B cell (primary cell): ENCODE measurements at regions not wholly inside any gene's neighbourhood (a gene's known extent, or its start where the extent isn't known, plus 50 kb on each side); places are given as distances from the start of the nearest gene placed in this dataset.

Experiments used
- ATAC-seq: fragments of 200-7000 bp; cut with Tn5 transposase; one replicate; pipeline ENCODE4 v1.10.0; 2021; ENCODE audit warnings: low read depth, mild to moderate bottlenecking, moderate number of reproducible peaks, moderate library complexity
- CTCF ChIA-PET: fragments of 350-600 bp; sonication (Branson Sonifier 250); formaldehyde crosslinking; loops from one replicate; lab custom pipeline; 2021; ENCODE audit warnings: antibody characterized with exemption, inconsistent platforms; lab: Charles Lee
- POLR2A ChIA-PET: fragments of 350-600 bp; sonication (Branson Sonifier 250); formaldehyde crosslinking; loops from one replicate; lab custom pipeline; 2021; ENCODE audit warnings: antibody characterized with exemption; lab: Charles Lee
- DNase-seq: peaks from one replicate; pipeline ENCODE4 v3.0.0; 2013
- H2AFZ ChIP-seq: 2 replicates; pipeline ENCODE4 v1.6.1; 2012; ENCODE audit warnings: mild to moderate bottlenecking, low read depth, low read length; ENCODE audit not compliant: insufficient read depth, poor library complexity, severe bottlenecking
- H3K27ac ChIP-seq, 2 donors: 1 replicate in 1 of 2; 2 replicates in 1 of 2; pipeline ENCODE4 v1.5.1; 2012 to 2013; ENCODE audit warnings: low read length in 2 of 2, mild to moderate bottlenecking in 2 of 2, moderate library complexity in 1 of 2
- H3K27me3 ChIP-seq, 4 experiments: fragments of 200-600 bp in 1 of 4; sonication (generic) in 1 of 4; replicated peaks in 1 of 4; 1 replicate in 2 of 4; 2 replicates in 2 of 4; pipeline versions ENCODE4 v1.6.1 to v1.7.0; 2013 to 2016; ENCODE audit warnings: low read length in 3 of 4, mild to moderate bottlenecking in 2 of 4, mixed read lengths in 1 of 4, moderate library complexity in 1 of 4; ENCODE audit not compliant: insufficient read depth in 4 of 4, control insufficient read depth in 3 of 4; ENCODE audit errors: control extremely low read depth in 1 of 4
- H3K36me3 ChIP-seq, 2 experiments: replicated peaks in 1 of 2; 1 replicate in 1 of 2; 2 replicates in 1 of 2; pipeline versions ENCODE4 v1.6.1 to v1.7.1; 2013; ENCODE audit warnings: low read length in 1 of 2; ENCODE audit not compliant: insufficient read depth in 2 of 2, control insufficient read depth in 1 of 2; ENCODE audit errors: control extremely low read depth in 1 of 2, extremely low read depth in 1 of 2
- H3K4me1 ChIP-seq, 2 donors: fragments of 200-600 bp in 1 of 2; sonication (generic) in 1 of 2; 1 replicate in 1 of 2; 2 replicates in 1 of 2; pipeline versions ENCODE4 v1.5.1 to v1.6.1; 2013 to 2017; ENCODE audit warnings: low read length in 2 of 2; ENCODE audit not compliant: control insufficient read depth in 2 of 2, insufficient read depth in 2 of 2
- H3K4me2 ChIP-seq: replicated peaks from 2 replicates; pipeline ENCODE3; 2012; ENCODE audit warnings: mild to moderate bottlenecking, low read depth, low read length; ENCODE audit not compliant: poor library complexity, severe bottlenecking
- H3K4me3 ChIP-seq, 5 experiments: fragments of 200-600 bp in 1 of 5; sonication (generic) in 1 of 5; 1 replicate in 3 of 5; 2 replicates in 2 of 5; pipeline versions ENCODE4 v1.5.1 to v1.7.0; 2011 to 2016; ENCODE audit warnings: low read length in 4 of 5, mild to moderate bottlenecking in 4 of 5, low read depth in 2 of 5, control low read depth in 1 of 5, moderate library complexity in 1 of 5; ENCODE audit not compliant: insufficient read depth in 1 of 5; ENCODE audit errors: control extremely low read depth in 1 of 5, extremely low read depth in 1 of 5
- H3K79me2 ChIP-seq: fragments of 200-600 bp; sonication (generic); one replicate; pipeline ENCODE4 v1.6.0; 2016; ENCODE audit warnings: low read length; ENCODE audit not compliant: control insufficient read depth, insufficient read depth
- H3K9ac ChIP-seq: fragments of 200-600 bp; sonication (generic); 2 replicates; pipeline ENCODE4 v1.6.1; 2017; ENCODE audit warnings: mild to moderate bottlenecking, low read length, moderate library complexity
- H3K9me3 ChIP-seq, 3 donors: one replicate each; pipeline versions ENCODE4 v1.6.1 to v1.7.1; 2013; ENCODE audit warnings: low read length in 2 of 3; ENCODE audit not compliant: control insufficient read depth in 2 of 3, insufficient read depth in 1 of 3; ENCODE audit errors: control extremely low read depth in 1 of 3
- H4K20me1 ChIP-seq: 2 replicates; pipeline ENCODE4 v1.6.0; 2012; ENCODE audit warnings: mild to moderate bottlenecking, low read length; ENCODE audit not compliant: insufficient read depth, control insufficient read depth, poor library complexity, severe bottlenecking
- H3K27ac Mint-ChIP-seq: one replicate; pipeline ENCODE4 v1.8.0; 2021; ENCODE audit warnings: mixed read lengths
- H3K27me3 Mint-ChIP-seq: one replicate; pipeline ENCODE4 v1.8.0; 2021; ENCODE audit warnings: mixed read lengths
- H3K4me1 Mint-ChIP-seq: one replicate; pipeline ENCODE4 v1.8.0; 2021; ENCODE audit warnings: mixed read lengths
- H3K4me3 Mint-ChIP-seq: one replicate; pipeline ENCODE4 v1.8.0; 2021; ENCODE audit warnings: mixed read lengths
- H3K9me3 Mint-ChIP-seq: one replicate; pipeline ENCODE4 v1.8.0; 2022; ENCODE audit warnings: mixed read lengths; ENCODE audit not compliant: insufficient read depth
- CTCF ChIP-seq: fragments of 200-600 bp; IDR thresholded peaks from one replicate; pipeline ENCODE4 v1.8.0; 2022; ENCODE audit warnings: antibody characterized with exemption, mild to moderate bottlenecking
- EZH2 ChIP-seq: IDR thresholded peaks from 2 replicates; pipeline ENCODE4 v1.6.1; 2012; ENCODE audit warnings: borderline replicate concordance, low read depth, mild to moderate bottlenecking, moderate library complexity, low read length; ENCODE audit not compliant: insufficient read depth, poor library complexity, severe bottlenecking
- WGBS: methylation state at CpG from one replicate; pipeline ENCODE4 v1.1.5; 2013; ENCODE audit warnings: missing lambda C conversion rate; ENCODE audit not compliant: insufficient coverage; 5-methylcytosine and 5-hydroxymethylcytosine counted together
- intact Hi-C: fragments of 100-400 bp; cut with micrococcal nuclease; formaldehyde crosslinking; loops from one replicate; pipeline ENCODE4 v1.10.0; 2022

DNA sequence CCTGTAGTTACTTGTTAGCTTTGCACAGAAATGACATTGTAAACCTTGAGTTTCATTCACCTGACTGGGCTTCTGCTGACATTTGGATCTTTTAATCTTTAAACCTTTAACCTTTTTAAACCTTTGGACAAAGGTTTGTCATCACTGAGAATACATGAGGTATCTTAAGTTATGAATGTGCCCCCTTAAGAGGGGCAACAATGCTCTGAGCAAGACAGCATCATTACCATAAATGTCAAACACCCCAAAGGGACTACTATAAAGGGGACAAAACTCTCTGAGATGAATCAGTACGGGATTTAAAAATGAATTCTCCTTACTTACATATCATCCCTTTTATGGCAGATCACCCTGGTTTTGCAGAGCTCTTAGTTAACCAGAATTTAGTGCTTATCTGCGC lies 203.3 kb downstream of the COG6 start:
- no peaks in the 10 kb centered on the region for H3K9me3 Mint-ChIP-seq
- 83% methylated on average over 1 of the region's 2 CpGs for WGBS
- Histone ChIP-seq H2AFZ (no peak overlapping the region), H3K4me2 (no peak overlapping the region), H3K27me3 (peaks cover 0 to 12% (median 4%) of the 10 kb centered on the region in 4 experiments), H3K9me3 (peaks cover 0 to 8% (median 0%) of the 10 kb centered on the region in 3 donors), H3K27ac (no peak overlapping the region), H4K20me1 (no peaks in the 10 kb centered on the region), H3K4me1 (no peaks in the 10 kb centered on the region), H3K4me3 (no peak overlapping the region), H3K9ac (no peak overlapping the region), H3K79me2 (no peaks in the 10 kb centered on the region), H3K36me3 (no peaks in the 10 kb centered on the region)
- POLR2A ChIA-PET = no interaction called here
- no peak for DNase-seq
- peaks cover 44% of the 10 kb centered on the region for H3K27me3 Mint-ChIP-seq
- intact Hi-C loops = no loop called here
- H3K27ac Mint-ChIP-seq = no peak overlapping the region
- H3K4me3 Mint-ChIP-seq = no peak overlapping the region
- ATAC-seq = no peak
- H3K4me1 Mint-ChIP-seq = no peaks in the 10 kb centered on the region
- TF ChIP-seq EZH2 (no peak), CTCF (no peak)
- CTCF ChIA-PET = no interaction called here

DNA sequence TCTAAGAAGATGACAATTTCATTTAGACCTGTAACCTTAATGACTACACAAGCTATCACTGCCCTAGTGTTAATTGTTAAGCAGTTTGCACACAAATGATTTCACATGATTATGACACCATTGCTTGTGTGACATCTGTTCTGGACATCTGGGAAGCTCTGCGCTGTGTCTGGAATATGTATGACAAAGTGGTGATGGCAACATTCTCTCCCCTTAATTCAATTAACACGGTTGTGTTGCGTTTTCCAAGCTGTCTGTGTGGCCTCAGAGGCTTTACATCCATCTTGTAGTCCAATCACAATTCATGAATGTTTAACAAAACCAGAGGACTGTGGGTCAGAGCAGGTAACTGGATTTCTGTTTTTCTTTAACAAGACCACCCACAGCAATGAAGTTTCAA lies 204.4 kb downstream of the COG6 start:
- 100% methylated on average over 1 of the region's 3 CpGs for WGBS
- H3K27me3 Mint-ChIP-seq = peaks cover 39% of the 10 kb centered on the region
- no peaks in the 10 kb centered on the region for H3K36me3 ChIP-seq
- H3K4me1 ChIP-seq = no peaks in the 10 kb centered on the region
- H3K79me2 ChIP-seq = no peaks in the 10 kb centered on the region
- intact Hi-C loops = no loop called here
- H3K27ac Mint-ChIP-seq = no peak overlapping the region
- ATAC-seq = no peak
- no peak overlapping the region for H2AFZ ChIP-seq
- no peak for DNase-seq
- peaks cover 0 to 12% (median 7%) of the 10 kb centered on the region in 4 experiments for H3K27me3 ChIP-seq
- H3K9ac ChIP-seq = no peak overlapping the region
- no peak overlapping the region for H3K4me3 ChIP-seq
- TF ChIP-seq CTCF (no peak), EZH2 (no peak)
- H4K20me1 ChIP-seq = no peaks in the 10 kb centered on the region
- no peak overlapping the region for H3K4me3 Mint-ChIP-seq
- POLR2A ChIA-PET = no interaction called here
- peaks cover 0 to 4% (median 0%) of the 10 kb centered on the region in 3 donors for H3K9me3 ChIP-seq
- H3K4me1 Mint-ChIP-seq = no peaks in the 10 kb centered on the region
- H3K27ac ChIP-seq = no peak overlapping the region
- no peak overlapping the region for H3K4me2 ChIP-seq
- CTCF ChIA-PET = no interaction called here
- no peaks in the 10 kb centered on the region for H3K9me3 Mint-ChIP-seq
